ENCODE measurements at regions not wholly inside any gene's neighbourhood (a gene's known extent, or its start where the extent isn't known, plus 50 kb on each side); places are given as distances from the start of the nearest gene placed in this dataset.
"Not testable (repeated sequence)": the region's sequence is repeated elsewhere in the genome, so short reads cannot be mapped to it uniquely, and the experiment has no call there.

- no peak for DNase-seq (ENCODE audit: low read depth in 4 of 4, low spot score in 1 of 4)
Measured at GRCh38 chr9:29199975-29200374, 1626.7 kb upstream of the C9orf72 start.

- no peak for DNase-seq (ENCODE audit: low read depth in 4 of 4, low spot score in 1 of 4)
Measured at GRCh38 chr9:29200650-29201049, 1627.4 kb upstream of the C9orf72 start.

GRCh38 chr9:29203244-29203930, 1630.1 kb upstream of the C9orf72 start:
- no peak for DNase-seq (ENCODE audit: low read depth in 4 of 4, low spot score in 1 of 4)

GRCh38 chr9:29208670-29209069, 1635.4 kb upstream of the C9orf72 start:
- DNase-seq (ENCODE audit: low read depth in 4 of 4, low spot score in 1 of 4), result no peak

- DNase-seq (ENCODE audit: low read depth in 4 of 4, low spot score in 1 of 4), result no peak
Measured at GRCh38 chr9:29209748-29210291, 1636.5 kb upstream of the C9orf72 start.

GRCh38 chr9:29211003-29211579, 1637.8 kb upstream of the C9orf72 start:
- no peak for DNase-seq (ENCODE audit: low read depth in 4 of 4, low spot score in 1 of 4)

- DNase-seq (ENCODE audit: low read depth in 4 of 4, low spot score in 1 of 4), result peak in 2 of 4 experiments; percentile 8 to 25
Measured at GRCh38 chr9:29211580-29212396, 1638.5 kb upstream of the C9orf72 start.

- no peak for DNase-seq (ENCODE audit: low read depth in 4 of 4, low spot score in 1 of 4)
Measured at GRCh38 chr9:29212397-29213387, 1639.4 kb upstream of the C9orf72 start.

- DNase-seq (ENCODE audit: low read depth in 4 of 4, low spot score in 1 of 4), result no peak
Measured at GRCh38 chr9:29213417-29214153, 1640.3 kb upstream of the C9orf72 start, which contains the start of gene LINGO2. Gene LINGO2, minus strand, starts transcription at chr9:29213601.

- no peak for DNase-seq (ENCODE audit: low read depth in 4 of 4, low spot score in 1 of 4)
Measured at GRCh38 chr9:29214154-29214689, 1640.9 kb upstream of the C9orf72 start.

- DNase-seq (ENCODE audit: low read depth in 4 of 4, low spot score in 1 of 4), result no peak
Measured at GRCh38 chr9:29214690-29215253, 1641.5 kb upstream of the C9orf72 start.

GRCh38 chr9:29217966-29218365, 1644.7 kb upstream of the C9orf72 start:
- no peak for DNase-seq (ENCODE audit: low read depth in 4 of 4, low spot score in 1 of 4)

- DNase-seq (ENCODE audit: low read depth in 4 of 4, low spot score in 1 of 4), result no peak
Measured at GRCh38 chr9:29220596-29221251, 1647.4 kb upstream of the C9orf72 start.

- no peak for DNase-seq (ENCODE audit: low read depth in 4 of 4, low spot score in 1 of 4)
Measured at GRCh38 chr9:29228558-29228957, 1655.3 kb upstream of the C9orf72 start.

- DNase-seq (ENCODE audit: low read depth in 4 of 4, low spot score in 1 of 4), result no peak
Measured at GRCh38 chr9:29230931-29231330, 1657.7 kb upstream of the C9orf72 start.

GRCh38 chr9:29233193-29233592, 1659.9 kb upstream of the C9orf72 start:
- no peak for DNase-seq (ENCODE audit: low read depth in 4 of 4, low spot score in 1 of 4)

- no peak for DNase-seq (ENCODE audit: low read depth in 4 of 4, low spot score in 1 of 4)
Measured at GRCh38 chr9:29241320-29241719, 1668.0 kb upstream of the C9orf72 start.

GRCh38 chr9:29245351-29245750, 1672.1 kb upstream of the C9orf72 start:
- DNase-seq (ENCODE audit: low read depth in 4 of 4, low spot score in 1 of 4), result no peak

GRCh38 chr9:29270400-29270799, 1697.1 kb upstream of the C9orf72 start:
- DNase-seq (ENCODE audit: low read depth in 4 of 4, low spot score in 1 of 4), result not testable (repeated sequence)

Measured in stimulated activated CD4-positive, alpha-beta T cell treated with anti-CD3 and anti-CD28 coated beads, Interleukin-1b, Interleukin-23, amount 100 ng/mL, for 24 hours (primary cell).